Kidney epithelial cell (primary cell): ENCODE measurements at regions not wholly inside any gene's neighbourhood (a gene's known extent, or its start where the extent isn't known, plus 50 kb on each side); places are given as distances from the start of the nearest gene placed in this dataset.

Source experiments
- DNase-seq: peaks from one replicate; pipeline ENCODE4 v3.0.0-alpha.2; 2010; ENCODE audit warnings: low read depth
- H3K27me3 ChIP-seq: 2 replicates; pipeline ENCODE4 v1.6.0; 2011; ENCODE audit warnings: low read length; ENCODE audit not compliant: control insufficient read depth, insufficient read depth
- H3K36me3 ChIP-seq: 2 replicates; pipeline ENCODE4 v1.5.1; 2011; ENCODE audit warnings: low read length; ENCODE audit not compliant: control insufficient read depth, insufficient read depth
- H3K4me3 ChIP-seq: 2 replicates; pipeline ENCODE4 v1.5.1; 2011; ENCODE audit warnings: low read depth, mild to moderate bottlenecking, control low read depth, low read length
- CTCF ChIP-seq: IDR thresholded peaks from 2 replicates; pipeline ENCODE4 v1.5.1; 2011; ENCODE audit warnings: mild to moderate bottlenecking, moderate library complexity, low read length, control low read depth, inconsistent platforms; ENCODE audit not compliant: insufficient read depth, poor library complexity, severe bottlenecking

- H3K36me3 ChIP-seq: no peaks in the 10 kb centered on the region
- no peak overlapping the region for H3K4me3 ChIP-seq
- no peak for TF ChIP-seq CTCF
- no peaks in the 10 kb centered on the region for H3K27me3 ChIP-seq
- DNase-seq: no peak
Measured at GRCh38 chr3:104854468-104854867, 512.2 kb upstream of the ALCAM start.

- H3K27me3 ChIP-seq: no peaks in the 10 kb centered on the region
- DNase-seq: no peak
- TF ChIP-seq CTCF: no peak
- no peak overlapping the region for H3K4me3 ChIP-seq
- H3K36me3 ChIP-seq: no peaks in the 10 kb centered on the region
Measured at GRCh38 chr3:104855702-104856101, 511.0 kb upstream of the ALCAM start.

GRCh38 chr3:104856741-104857140, 510.0 kb upstream of the ALCAM start:
- Histone ChIP-seq H3K36me3 (no peaks in the 10 kb centered on the region), H3K4me3 (no peak overlapping the region), H3K27me3 (no peaks in the 10 kb centered on the region)
- DNase-seq: no peak
- no peak for TF ChIP-seq CTCF

- no peak overlapping the region for H3K4me3 ChIP-seq
- H3K27me3 ChIP-seq: no peaks in the 10 kb centered on the region
- H3K36me3 ChIP-seq: no peaks in the 10 kb centered on the region
- TF ChIP-seq CTCF: no peak
- DNase-seq: no peak
Measured at GRCh38 chr3:104868291-104868690, 498.4 kb upstream of the ALCAM start.

GRCh38 chr3:104870276-104870675, 496.4 kb upstream of the ALCAM start:
- no peak for TF ChIP-seq CTCF

GRCh38 chr3:104873331-104873730, 493.4 kb upstream of the ALCAM start:
- no peak for DNase-seq
- no peak overlapping the region for H3K4me3 ChIP-seq
- no peaks in the 10 kb centered on the region for H3K36me3 ChIP-seq
- TF ChIP-seq CTCF: no peak
- no peaks in the 10 kb centered on the region for H3K27me3 ChIP-seq

More at GRCh38 chr3:104870276-104870675, 496.4 kb upstream of the ALCAM start:
- H3K36me3 ChIP-seq: no peaks in the 10 kb centered on the region
- no peaks in the 10 kb centered on the region for H3K27me3 ChIP-seq
- no peak for DNase-seq
- no peak overlapping the region for H3K4me3 ChIP-seq
